ENCODE measurements at regions not wholly inside any gene's neighbourhood (a gene's known extent, or its start where the extent isn't known, plus 50 kb on each side); places are given as distances from the start of the nearest gene placed in this dataset.
"Not testable (repeated sequence)": the region's sequence is repeated elsewhere in the genome, so short reads cannot be mapped to it uniquely, and the experiment has no call there.

DNA sequence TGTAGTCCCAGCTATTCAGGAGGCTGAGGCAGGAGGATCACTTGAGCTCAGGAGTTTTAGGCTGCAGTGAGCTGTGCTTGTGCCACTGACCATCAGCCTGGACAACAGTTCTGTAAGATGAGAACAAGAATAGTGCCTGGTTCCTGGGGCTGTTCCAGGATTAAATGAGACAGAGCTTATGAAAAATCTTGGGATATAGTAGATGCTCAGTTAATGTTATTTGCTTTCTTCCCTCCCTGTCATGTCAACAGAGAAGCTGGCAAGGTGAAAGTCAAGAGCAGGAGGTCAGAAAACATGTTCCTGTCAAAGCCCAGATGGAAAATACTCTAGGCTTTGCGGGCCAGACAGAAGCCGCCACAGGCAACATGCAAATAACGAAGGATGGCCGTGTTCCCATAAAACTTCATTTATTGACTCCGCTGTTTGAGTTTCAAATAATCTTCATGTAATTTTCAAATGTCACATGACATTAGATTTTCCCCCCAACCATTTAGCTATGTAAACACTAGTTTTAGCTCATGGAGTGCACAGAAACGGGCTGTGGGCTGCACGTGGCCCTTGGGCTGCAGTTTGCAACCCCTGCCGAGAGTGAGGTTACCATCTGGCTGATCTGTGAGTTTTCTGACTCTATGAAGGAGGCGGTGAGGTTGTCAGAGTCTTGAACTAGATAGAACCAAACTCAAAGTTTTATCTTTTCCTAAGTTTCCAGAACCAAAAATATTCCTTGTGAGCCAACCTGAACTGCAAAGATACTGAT, 63.4 kb upstream of the PMEPA1 start:
- no peak for DNase-seq
- H3K4me3 Mint-ChIP-seq = no peak overlapping the region

DNA sequence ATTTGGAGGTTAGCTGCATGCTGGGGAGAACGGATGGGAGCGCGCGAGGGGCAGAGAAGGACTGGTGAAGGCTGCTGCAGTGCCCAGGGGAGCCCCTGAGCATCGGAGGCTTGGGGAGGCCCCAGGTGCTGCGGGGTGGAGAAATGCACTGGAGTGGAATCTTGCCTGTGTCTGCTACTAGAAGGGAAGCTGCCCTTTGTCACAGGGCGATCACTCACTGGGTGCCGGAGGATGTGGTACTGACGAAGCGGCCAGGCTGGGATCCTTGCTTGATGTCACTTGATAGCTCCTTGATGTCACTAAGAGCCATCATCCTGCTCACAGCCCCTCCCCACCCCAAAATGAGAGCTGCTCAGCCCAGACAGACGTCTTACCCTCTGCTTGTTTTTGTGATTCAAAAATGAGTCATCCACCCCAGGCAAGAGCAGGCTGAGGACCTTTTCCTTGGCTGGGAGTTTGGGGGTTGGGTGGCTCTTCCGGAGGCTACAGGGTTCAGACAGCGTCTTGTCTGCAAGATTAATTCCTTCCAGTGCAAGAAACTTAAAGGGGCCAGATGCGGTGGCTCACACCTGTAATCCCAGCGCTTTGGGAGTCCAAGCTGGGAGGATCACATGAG, 62.6 kb upstream of the PMEPA1 start:
- Mint-ChIP-seq H3K27ac (peak overlapping the region in 1 of 10 donors; percentile 36), H3K27me3 (peaks cover 0 to 14% (median 7%) of the 10 kb centered on the region in 5 donors), H3K4me3 (no peak overlapping the region), H3K36me3 (no peaks in the 10 kb centered on the region), H3K4me1 (peaks cover 0 to 3% (median 0%) of the 10 kb centered on the region in 4 donors), H3K9me3 (no peaks in the 10 kb centered on the region)
- POLR2A ChIA-PET = no interaction called here
- DNase-seq (no peak), ATAC-seq (peak; percentile 49 to 70)

More for the DNA sequence above, 63.4 kb upstream of the PMEPA1 start:
- POLR2A ChIA-PET = no interaction called here
- Mint-ChIP-seq H3K36me3 (no peaks in the 10 kb centered on the region), H3K9me3 (no peaks in the 10 kb centered on the region), H3K4me1 (peaks cover 0 to 3% (median 0%) of the 10 kb centered on the region in 4 donors), H3K27me3 (peaks cover 0 to 14% (median 7%) of the 10 kb centered on the region in 5 donors), H3K27ac (peak overlapping the region in 2 of 10 donors; percentile 36 to 39)
- ATAC-seq = no peak

DNA sequence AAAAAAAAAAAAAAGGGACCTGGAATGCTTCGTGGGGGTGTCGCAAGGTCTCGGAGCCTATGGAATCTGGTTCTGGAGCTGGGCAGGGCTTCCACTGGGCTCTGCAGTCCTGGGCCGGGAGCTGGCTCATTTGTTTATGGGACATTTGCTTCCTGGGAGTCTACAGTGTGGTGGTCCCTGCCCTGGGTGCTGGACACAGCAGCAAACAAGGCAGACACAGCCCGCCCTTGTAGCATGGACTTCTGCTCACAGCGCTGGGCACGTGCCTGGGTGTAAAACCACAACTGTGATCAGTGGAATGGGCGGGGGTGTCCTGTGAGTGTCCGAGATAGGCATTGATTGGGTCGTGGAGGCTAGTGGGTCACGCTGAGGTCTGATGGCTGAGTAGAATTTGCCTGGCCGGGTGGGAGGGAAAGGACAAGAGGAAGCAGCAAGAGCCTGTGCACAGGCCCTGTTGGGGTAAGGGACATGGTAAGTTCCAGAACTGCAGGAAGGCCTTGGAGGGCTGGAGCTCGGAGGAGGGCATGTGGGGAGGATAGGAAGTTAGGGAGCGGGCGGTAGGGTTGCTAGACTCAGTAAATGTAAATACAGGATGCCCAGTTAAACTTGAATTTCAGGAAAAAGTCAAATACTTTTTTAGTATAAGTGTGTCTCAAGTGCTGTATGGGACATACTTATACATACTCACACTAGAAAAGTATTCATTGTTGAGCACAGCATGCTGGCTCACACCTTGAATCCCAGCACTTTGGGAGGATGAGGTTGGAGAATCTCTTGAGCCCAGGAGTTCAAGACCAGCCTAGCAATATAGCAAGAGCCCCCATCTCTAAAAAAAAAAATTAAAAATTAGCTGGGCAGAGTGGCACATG, 61.3 kb upstream of the PMEPA1 start:
- peaks cover 0 to 4% (median 0%) of the 10 kb centered on the region in 9 donors for H3K9me3 Mint-ChIP-seq
- no peak overlapping the region for H3K4me3 Mint-ChIP-seq
- POLR2A ChIA-PET = no interaction called here

GRCh38 chr20:57770401-57770800, 60.6 kb upstream of the PMEPA1 start:
- H3K36me3 Mint-ChIP-seq, POLR2A ChIA-PET, ATAC-seq, H3K4me3 Mint-ChIP-seq, H3K27ac Mint-ChIP-seq, H3K9me3 Mint-ChIP-seq, DNase-seq, H3K4me1 Mint-ChIP-seq: not testable (repeated sequence)
- peaks cover 0 to 11% (median 5%) of the 10 kb centered on the region in 5 donors for H3K27me3 Mint-ChIP-seq

More for the DNA sequence above, 61.3 kb upstream of the PMEPA1 start:
- ATAC-seq (no peak), DNase-seq (no peak)
- no peak overlapping the region for H3K27ac Mint-ChIP-seq
- peaks cover 0 to 3% (median 0%) of the 10 kb centered on the region in 4 donors for H3K4me1 Mint-ChIP-seq
- H3K36me3 Mint-ChIP-seq = peaks cover 0 to 2% (median 0%) of the 10 kb centered on the region in 3 donors
- H3K27me3 Mint-ChIP-seq = peaks cover 0 to 14% (median 5%) of the 10 kb centered on the region in 5 donors

- POLR2A ChIA-PET = no interaction called here
Observed at GRCh38 chr20:57769756-57770155, 59.9 kb upstream of the PMEPA1 start.

DNA sequence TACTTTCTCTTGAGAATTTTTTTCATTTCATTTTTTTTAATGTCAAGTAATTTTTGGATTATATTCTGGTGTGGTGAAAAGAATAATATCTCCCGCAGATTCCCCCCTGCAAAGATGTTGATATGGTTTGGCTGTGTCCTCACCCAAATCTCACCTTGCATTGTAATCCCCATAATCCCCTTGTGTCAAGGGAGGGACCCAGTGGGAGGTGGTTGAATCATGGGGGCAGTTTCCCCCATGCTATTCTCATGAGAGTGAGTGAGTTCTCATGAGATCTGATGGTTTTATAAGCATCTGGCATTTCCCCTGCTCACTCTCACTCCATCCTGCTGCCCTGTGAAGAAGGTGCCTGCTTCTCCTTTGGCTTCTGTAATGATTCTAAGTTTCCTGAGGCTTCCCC, 58.7 kb upstream of the PMEPA1 start:
- Mint-ChIP-seq H3K27ac (no peak overlapping the region), H3K9me3 (peaks cover 0 to 18% (median 5%) of the 10 kb centered on the region in 9 donors), H3K4me3 (no peak overlapping the region), H3K27me3 (peaks cover 0 to 9% (median 4%) of the 10 kb centered on the region in 5 donors), H3K36me3 (peaks cover 0 to 18% (median 0%) of the 10 kb centered on the region in 3 donors), H3K4me1 (peaks cover 0 to 3% (median 0%) of the 10 kb centered on the region in 4 donors)
- ATAC-seq = no peak
- POLR2A ChIA-PET = no interaction called here
- DNase-seq = no peak

More at GRCh38 chr20:57769756-57770155, 59.9 kb upstream of the PMEPA1 start:
- H3K9me3 Mint-ChIP-seq = peaks cover 0 to 9% (median 0%) of the 10 kb centered on the region in 9 donors
- peaks cover 0 to 10% (median 0%) of the 10 kb centered on the region in 3 donors for H3K36me3 Mint-ChIP-seq
- DNase-seq = no peak
- peaks cover 0 to 9% (median 4%) of the 10 kb centered on the region in 5 donors for H3K27me3 Mint-ChIP-seq
- H3K4me1 Mint-ChIP-seq = peaks cover 0 to 3% (median 0%) of the 10 kb centered on the region in 4 donors
- H3K27ac Mint-ChIP-seq = peak overlapping the region in 1 of 10 donors; percentile 9
- H3K4me3 Mint-ChIP-seq = no peak overlapping the region
- ATAC-seq = no peak

DNA sequence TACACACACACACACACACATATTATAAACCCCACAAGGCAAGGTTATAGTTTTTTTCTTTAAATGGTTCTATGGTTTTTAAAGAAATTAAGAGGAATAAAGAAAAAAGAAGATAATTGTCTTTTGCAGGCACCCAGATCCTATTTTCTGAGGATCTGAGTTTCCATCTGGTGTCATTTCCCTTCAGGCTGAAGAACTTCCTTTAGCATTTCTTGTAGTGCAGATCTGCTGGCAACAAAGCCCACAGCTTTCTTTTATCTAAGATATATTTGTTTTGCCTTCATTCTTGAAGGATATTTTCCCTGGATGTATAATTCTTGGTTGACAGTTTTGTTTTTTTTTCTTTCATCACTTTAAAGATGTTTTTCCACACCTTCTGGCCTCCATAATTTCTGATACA, 57.6 kb upstream of the PMEPA1 start:
- Mint-ChIP-seq H3K9me3 (peaks cover 0 to 22% (median 9%) of the 10 kb centered on the region in 9 donors), H3K4me3 (no peak overlapping the region), H3K4me1 (peaks cover 0 to 3% (median 0%) of the 10 kb centered on the region in 4 donors), H3K27ac (no peak overlapping the region), H3K36me3 (peaks cover 0 to 23% (median 0%) of the 10 kb centered on the region in 3 donors), H3K27me3 (peaks cover 0 to 12% (median 7%) of the 10 kb centered on the region in 5 donors)
- POLR2A ChIA-PET = no interaction called here
- no peak for ATAC-seq
- DNase-seq = no peak

DNA sequence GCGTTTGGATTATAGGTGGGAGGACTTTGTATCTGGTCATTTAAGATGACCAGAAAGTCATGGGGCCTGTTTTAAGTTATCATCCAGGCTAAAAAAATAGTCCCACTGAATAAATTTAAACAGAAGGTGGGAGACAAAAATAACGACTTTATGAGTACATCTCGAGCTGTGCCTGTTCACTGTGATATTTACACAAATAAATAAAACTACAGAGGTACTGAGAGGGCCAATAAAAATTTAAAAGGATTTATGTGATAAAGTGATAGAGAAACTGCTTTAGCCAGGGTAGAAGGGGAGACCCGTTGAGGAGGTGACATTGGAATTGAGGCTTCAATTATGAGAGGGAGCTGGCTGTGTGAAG, 53.4 kb upstream of the PMEPA1 start:
- no peaks in the 10 kb centered on the region for H3K4me1 Mint-ChIP-seq
- peaks cover 0 to 27% (median 0%) of the 10 kb centered on the region in 3 donors for H3K36me3 Mint-ChIP-seq
- peaks cover 7 to 31% (median 10%) of the 10 kb centered on the region in 5 donors for H3K27me3 Mint-ChIP-seq
- no peak for DNase-seq
- H3K9me3 Mint-ChIP-seq = peaks cover 0 to 22% (median 9%) of the 10 kb centered on the region in 9 donors
- H3K4me3 Mint-ChIP-seq = no peak overlapping the region
- ATAC-seq = no peak
- H3K27ac Mint-ChIP-seq = no peak overlapping the region
- POLR2A ChIA-PET = no interaction called here

DNA sequence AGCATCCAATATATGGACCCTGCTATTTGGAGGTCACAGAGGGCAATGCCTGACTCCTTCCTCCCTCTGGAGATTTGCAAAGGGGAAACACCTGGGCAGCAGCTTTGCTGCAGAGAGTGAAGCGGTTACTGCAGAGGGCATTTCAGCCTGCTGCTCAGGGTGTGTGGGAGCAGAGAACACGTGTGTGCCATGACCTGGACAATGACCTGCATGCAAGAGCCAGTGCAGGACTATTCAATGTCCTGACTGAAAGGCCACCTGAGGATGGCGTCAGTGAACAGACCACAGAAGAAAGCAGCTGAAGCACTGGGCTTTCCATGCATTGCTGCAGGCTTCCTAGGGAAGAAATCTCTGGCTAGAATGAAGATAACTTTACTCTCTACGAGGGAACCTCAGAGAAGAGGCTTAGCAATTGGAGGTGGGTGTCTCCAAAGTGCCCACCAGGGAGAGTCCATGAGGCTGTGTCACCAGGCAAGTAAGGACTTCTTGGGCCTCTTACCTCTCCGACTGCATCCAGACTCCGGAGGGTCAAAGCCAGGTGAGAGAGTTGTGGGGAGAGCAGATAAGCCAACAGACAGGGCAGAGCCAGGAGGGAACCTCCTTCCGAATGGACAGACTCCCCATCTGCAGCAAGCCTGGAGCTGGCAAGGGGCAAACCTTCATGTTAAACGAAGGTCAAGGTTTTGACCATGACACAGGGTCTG, 52.9 kb upstream of the PMEPA1 start:
- DNase-seq (no peak), ATAC-seq (no peak)
- no peak overlapping the region for H3K4me3 Mint-ChIP-seq
- no peaks in the 10 kb centered on the region for H3K4me1 Mint-ChIP-seq
- POLR2A ChIA-PET = no interaction called here
- H3K27ac Mint-ChIP-seq = no peak overlapping the region
- H3K36me3 Mint-ChIP-seq = peaks cover 0 to 27% (median 0%) of the 10 kb centered on the region in 3 donors
- peaks cover 0 to 22% (median 9%) of the 10 kb centered on the region in 9 donors for H3K9me3 Mint-ChIP-seq
- H3K27me3 Mint-ChIP-seq = peaks cover 7 to 31% (median 10%) of the 10 kb centered on the region in 5 donors

DNA sequence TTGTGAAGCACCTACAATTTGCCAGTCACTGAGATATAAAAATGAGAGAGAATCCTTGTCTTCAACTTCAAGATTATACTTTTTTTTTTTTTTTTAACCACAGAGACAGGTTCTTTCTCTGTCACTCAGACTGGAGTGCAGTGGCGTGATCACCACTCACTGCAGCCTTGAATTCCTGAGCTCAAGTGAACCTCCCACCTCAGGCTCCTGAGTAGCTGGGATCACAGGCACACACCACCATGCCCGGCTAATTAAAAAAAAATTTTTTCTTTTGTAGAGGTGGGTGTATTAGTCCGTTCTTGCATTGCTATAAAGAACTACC, 51.6 kb upstream of the PMEPA1 start:
- H3K4me3 Mint-ChIP-seq = no peak overlapping the region
- DNase-seq (no peak), ATAC-seq (no peak)
- H3K9me3 Mint-ChIP-seq = peaks cover 0 to 34% (median 11%) of the 10 kb centered on the region in 9 donors
- no peaks in the 10 kb centered on the region for H3K4me1 Mint-ChIP-seq
- H3K27ac Mint-ChIP-seq = no peak overlapping the region
- POLR2A ChIA-PET = interaction anchor here (0.7 to 0.9 kb wide), 2 partner anchors 51 to 489 kb away, joined by 3 read pairs; partner anchors contain the start of gene PMEPA1
- H3K27me3 Mint-ChIP-seq = peaks cover 7 to 31% (median 12%) of the 10 kb centered on the region in 5 donors
- H3K36me3 Mint-ChIP-seq = peaks cover 0 to 27% (median 0%) of the 10 kb centered on the region in 3 donors

DNA sequence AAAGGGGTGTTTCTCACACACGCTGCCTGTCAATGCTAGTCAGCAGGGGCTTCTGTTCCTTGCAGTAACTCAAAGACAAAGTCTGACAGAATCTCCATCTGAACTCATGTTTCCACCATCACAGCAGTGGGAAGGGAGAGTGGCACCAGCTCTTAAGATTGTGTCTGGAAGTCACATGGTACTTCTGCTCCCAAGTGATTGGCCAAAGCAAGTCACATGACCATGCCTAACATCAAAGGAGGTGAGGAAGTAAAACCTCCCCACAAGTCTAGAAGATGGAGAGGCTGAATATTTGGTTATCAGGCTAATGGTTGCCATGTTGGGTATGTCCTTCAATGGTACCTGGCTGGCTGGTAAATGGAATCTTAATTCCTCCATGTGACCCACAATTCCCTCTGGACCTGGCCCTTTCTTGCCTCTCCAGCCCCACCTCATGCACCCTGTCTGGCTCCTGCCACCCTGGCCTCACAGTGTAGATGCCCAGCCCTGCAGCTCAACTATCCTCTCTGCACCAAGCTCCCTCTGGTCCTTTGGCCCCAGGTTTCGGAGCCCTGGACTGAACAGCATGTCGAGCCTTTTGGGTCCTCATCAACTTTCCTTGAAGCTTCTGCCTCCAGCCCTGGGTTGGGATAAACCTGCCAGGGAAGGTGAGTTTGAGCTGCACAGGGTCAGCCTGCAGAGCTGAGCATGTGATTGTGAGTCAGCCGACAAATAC, 51.0 kb upstream of the PMEPA1 start:
- H3K27me3 Mint-ChIP-seq = peaks cover 9 to 35% (median 12%) of the 10 kb centered on the region in 5 donors
- no peak overlapping the region for H3K27ac Mint-ChIP-seq
- H3K4me1 Mint-ChIP-seq = no peaks in the 10 kb centered on the region
- H3K9me3 Mint-ChIP-seq = peaks cover 0 to 39% (median 10%) of the 10 kb centered on the region in 9 donors
- peaks cover 0 to 24% (median 0%) of the 10 kb centered on the region in 3 donors for H3K36me3 Mint-ChIP-seq
- no peak overlapping the region for H3K4me3 Mint-ChIP-seq
- DNase-seq (no peak), ATAC-seq (no peak)
- POLR2A ChIA-PET = interaction anchor here (0.7 kb wide), 1 partner anchor 488 kb away, joined by 3 read pairs; no protein-coding TSS in a partner anchor
